ENCODE measurements at regions not wholly inside any gene's neighbourhood (a gene's known extent, or its start where the extent isn't known, plus 50 kb on each side); places are given as distances from the start of the nearest gene placed in this dataset. TPM values are rescaled to one million over a fixed set of nuclear protein-coding genes. Genes with fewer than 3 reads are reported as not detected.

DNA sequence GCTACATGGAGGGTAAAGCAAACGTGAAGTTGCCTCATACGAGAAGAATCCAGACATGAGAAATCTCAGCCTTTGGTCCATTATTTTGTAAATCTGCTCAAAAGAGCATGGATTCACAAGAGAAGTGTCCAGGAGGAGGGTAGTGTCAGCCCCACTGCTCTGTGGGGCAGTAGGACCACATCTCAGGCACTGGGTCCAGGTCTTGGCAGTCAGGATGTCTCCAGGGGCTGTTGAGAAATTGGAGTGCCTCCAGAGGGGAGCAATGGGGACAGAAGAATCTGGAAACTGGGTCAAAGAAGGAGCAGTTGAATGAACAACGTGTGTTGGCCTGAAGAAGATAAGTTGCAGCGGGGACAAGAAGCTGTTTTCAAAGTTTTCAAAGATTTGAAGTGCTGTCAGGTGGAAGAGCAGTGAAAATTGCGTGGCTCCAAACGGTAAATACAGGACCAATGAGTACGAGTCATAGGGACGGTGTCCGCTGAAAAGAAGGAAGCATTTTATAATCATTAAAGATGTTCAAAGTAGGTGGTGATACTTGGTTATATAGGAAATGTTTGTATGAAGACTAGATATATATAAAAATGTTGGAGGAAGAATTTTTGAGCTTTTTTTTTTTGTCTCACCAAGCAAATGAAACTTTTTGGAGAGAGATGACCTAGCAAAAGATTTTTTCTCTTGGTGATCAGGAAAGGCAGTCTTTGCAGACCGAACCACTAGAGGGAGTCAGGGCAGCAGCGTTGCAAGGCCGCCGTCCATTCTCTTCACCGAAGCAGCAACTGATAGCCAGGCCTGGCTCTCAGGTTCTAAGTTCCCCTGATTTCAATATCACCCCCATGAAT, 57.1 kb upstream of the ZBED3 start:
- Histone ChIP-seq H2AFZ (ENCODE audit: low read length) (no peak overlapping the region), H3K36me3 (ENCODE audit: insufficient read depth, low read length) (no peaks in the 10 kb centered on the region)

DNA sequence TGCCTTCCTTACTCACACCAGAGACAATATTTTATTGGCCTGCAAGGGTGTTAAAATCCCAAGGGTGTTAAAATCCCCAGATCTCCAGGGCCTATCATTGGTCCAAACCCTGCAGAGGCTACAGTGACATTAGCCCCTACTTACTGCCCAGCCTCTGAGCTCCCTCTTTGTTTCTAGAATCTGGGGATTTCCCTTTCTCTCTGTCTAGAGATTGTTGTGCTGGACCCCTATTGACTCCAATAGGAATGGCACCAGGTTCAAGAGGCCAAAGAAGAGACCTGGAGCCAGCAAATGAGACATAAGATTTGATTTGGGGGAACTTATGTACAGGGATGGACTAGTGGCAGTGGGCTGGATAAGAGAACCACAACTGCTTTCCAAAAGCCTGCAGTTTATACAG, 53.3 kb upstream of the ZBED3 start:
- Histone ChIP-seq H3K79me2 (ENCODE audit: insufficient read depth, low read length) (no peaks in the 10 kb centered on the region), H2AFZ (ENCODE audit: low read length) (no peak overlapping the region), H3K9me3 (ENCODE audit: low read depth, low read length) (no peaks in the 10 kb centered on the region), H3K4me1 (ENCODE audit: insufficient read depth, low read length) (peaks cover 9% of the 10 kb centered on the region), H3K36me3 (ENCODE audit: insufficient read depth, low read length) (no peaks in the 10 kb centered on the region), H3K27ac (ENCODE audit: low read depth, low read length) (no peak overlapping the region), H4K20me1 (ENCODE audit: insufficient read depth, low read length) (no peaks in the 10 kb centered on the region), H3K27me3 (ENCODE audit: insufficient read depth, low read length) (peaks cover 24% of the 10 kb centered on the region), H3K4me3 (ENCODE audit: insufficient read depth, low read length) (no peak overlapping the region), H3K4me2 (ENCODE audit: insufficient read depth, low read length) (no peak overlapping the region)
- TF ChIP-seq, protein P1, sequence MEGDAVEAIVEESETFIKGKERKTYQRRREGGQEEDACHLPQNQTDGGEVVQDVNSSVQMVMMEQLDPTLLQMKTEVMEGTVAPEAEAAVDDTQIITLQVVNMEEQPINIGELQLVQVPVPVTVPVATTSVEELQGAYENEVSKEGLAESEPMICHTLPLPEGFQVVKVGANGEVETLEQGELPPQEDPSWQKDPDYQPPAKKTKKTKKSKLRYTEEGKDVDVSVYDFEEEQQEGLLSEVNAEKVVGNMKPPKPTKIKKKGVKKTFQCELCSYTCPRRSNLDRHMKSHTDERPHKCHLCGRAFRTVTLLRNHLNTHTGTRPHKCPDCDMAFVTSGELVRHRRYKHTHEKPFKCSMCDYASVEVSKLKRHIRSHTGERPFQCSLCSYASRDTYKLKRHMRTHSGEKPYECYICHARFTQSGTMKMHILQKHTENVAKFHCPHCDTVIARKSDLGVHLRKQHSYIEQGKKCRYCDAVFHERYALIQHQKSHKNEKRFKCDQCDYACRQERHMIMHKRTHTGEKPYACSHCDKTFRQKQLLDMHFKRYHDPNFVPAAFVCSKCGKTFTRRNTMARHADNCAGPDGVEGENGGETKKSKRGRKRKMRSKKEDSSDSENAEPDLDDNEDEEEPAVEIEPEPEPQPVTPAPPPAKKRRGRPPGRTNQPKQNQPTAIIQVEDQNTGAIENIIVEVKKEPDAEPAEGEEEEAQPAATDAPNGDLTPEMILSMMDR (IDR thresholded peaks at IDR 0.05; ENCODE audit: extremely low read depth, low read depth, low read length) = no peak
- no peak for DNase-seq (ENCODE audit: insufficient read length, low spot score, missing footprints)

More for the DNA sequence above, 57.1 kb upstream of the ZBED3 start:
- Histone ChIP-seq H3K9me3 (ENCODE audit: low read depth, low read length) (no peaks in the 10 kb centered on the region), H3K27me3 (ENCODE audit: insufficient read depth, low read length) (peaks cover 3% of the 10 kb centered on the region), H4K20me1 (ENCODE audit: insufficient read depth, low read length) (no peaks in the 10 kb centered on the region), H3K4me1 (ENCODE audit: insufficient read depth, low read length) (peaks cover 6% of the 10 kb centered on the region), H3K4me3 (ENCODE audit: insufficient read depth, low read length) (no peak overlapping the region), H3K4me2 (ENCODE audit: insufficient read depth, low read length) (no peak overlapping the region), H3K79me2 (ENCODE audit: insufficient read depth, low read length) (no peaks in the 10 kb centered on the region), H3K27ac (ENCODE audit: low read depth, low read length) (no peak overlapping the region)
- TF ChIP-seq, protein P1 (IDR thresholded peaks at IDR 0.05; ENCODE audit: extremely low read depth, low read depth, low read length) = peak; percentile 96
- peak; percentile 72 for DNase-seq (ENCODE audit: insufficient read length, low spot score, missing footprints)

DNA sequence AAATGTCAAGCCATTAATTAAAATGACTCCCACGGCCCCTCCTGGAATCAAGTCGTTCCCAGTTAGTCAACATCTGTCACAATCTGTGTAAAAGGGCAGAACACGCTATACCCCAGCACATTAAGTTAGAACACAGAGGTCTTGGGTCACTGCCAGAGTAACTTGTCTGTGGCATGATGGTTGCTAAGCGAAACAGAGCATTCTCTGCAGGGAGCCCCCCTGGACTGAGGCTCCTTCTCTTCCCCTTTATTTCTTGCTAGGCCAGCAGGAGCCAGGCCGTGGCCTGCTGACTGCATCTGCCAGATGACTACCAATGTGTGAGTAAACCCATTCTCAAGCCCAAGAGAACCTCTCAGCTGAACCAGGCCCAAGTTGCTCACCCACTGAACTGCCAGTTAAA, 51.9 kb upstream of the ZBED3 start:
- peak; percentile 17 for DNase-seq (ENCODE audit: insufficient read length, low spot score, missing footprints)
- no peaks in the 10 kb centered on the region for H3K9me3 ChIP-seq (ENCODE audit: low read depth, low read length)
- H3K27ac ChIP-seq (ENCODE audit: low read depth, low read length) = no peak overlapping the region
- TF ChIP-seq, protein P1 (IDR thresholded peaks at IDR 0.05; ENCODE audit: extremely low read depth, low read depth, low read length) = no peak
- peak overlapping the region; percentile 64 for H2AFZ ChIP-seq (ENCODE audit: low read length)
- H3K4me2 ChIP-seq (ENCODE audit: insufficient read depth, low read length) = no peak overlapping the region
- H3K27me3 ChIP-seq (ENCODE audit: insufficient read depth, low read length) = peaks cover 36% of the 10 kb centered on the region
- H3K79me2 ChIP-seq (ENCODE audit: insufficient read depth, low read length) = no peaks in the 10 kb centered on the region
- no peak overlapping the region for H3K4me3 ChIP-seq (ENCODE audit: insufficient read depth, low read length)
- no peaks in the 10 kb centered on the region for H3K36me3 ChIP-seq (ENCODE audit: insufficient read depth, low read length)
- H3K4me1 ChIP-seq (ENCODE audit: insufficient read depth, low read length) = peaks cover 9% of the 10 kb centered on the region
- no peaks in the 10 kb centered on the region for H4K20me1 ChIP-seq (ENCODE audit: insufficient read depth, low read length)

Small RNA genes lying in the stretch of these regions (small RNA-seq; reads per million reads assigned to genes)
- not detected for gene HMGB1P35
